HEK293 (cell line): ENCODE measurements at regions not wholly inside any gene's neighbourhood (a gene's known extent, or its start where the extent isn't known, plus 50 kb on each side); places are given as distances from the start of the nearest gene placed in this dataset.

Experiments
- CTCF ChIA-PET: fragments of 350-600 bp; formaldehyde crosslinking; extraction: SDS; loops from one replicate; lab custom pipeline; 2021; ENCODE audit warnings: antibody characterized with exemption; lab: Yijun Ruan, JAX
- POLR2A ChIA-PET: fragments of 300-600 bp; formaldehyde crosslinking; extraction: SDS; loops from one replicate; lab custom pipeline; 2020; ENCODE audit warnings: antibody characterized with exemption, inconsistent platforms; lab: Yijun Ruan, JAX
- H3K27ac ChIP-seq: fragments of 200-500 bp; sonication (Bioruptor generic); 2 replicates; pipeline ENCODE4 v1.5.1; 2014; ENCODE audit warnings: low read depth, low read length, control low read depth, inconsistent platforms; ENCODE audit errors: extremely low read depth
- H3K36me3 ChIP-seq, 2 experiments: fragments of 200-500 bp in 1 of 2; sonication (Bioruptor generic) in 1 of 2; 1 replicate in 1 of 2; 2 replicates in 1 of 2; pipeline ENCODE4 v1.5.1; 2014 to 2017; ENCODE audit warnings: inconsistent platforms in 2 of 2, low read length in 2 of 2; ENCODE audit not compliant: control insufficient read depth in 2 of 2, insufficient read depth in 1 of 2
- H3K4me1 ChIP-seq: fragments of 200-500 bp; sonication (Bioruptor generic); 2 replicates; pipeline ENCODE4 v1.5.1; 2014; ENCODE audit warnings: mild to moderate bottlenecking, low read length, inconsistent platforms; ENCODE audit not compliant: control insufficient read depth, insufficient read depth
- H3K4me3 ChIP-seq: 2 replicates; pipeline ENCODE4 v1.5.1; 2011; ENCODE audit warnings: low read depth, mild to moderate bottlenecking, control low read depth, low read length, moderate library complexity
- H3K9me3 ChIP-seq: fragments of 200-500 bp; sonication (Bioruptor generic); 2 replicates; pipeline ENCODE4 v1.5.1; 2014; ENCODE audit warnings: low read depth, low read length, inconsistent platforms; ENCODE audit not compliant: control insufficient read depth, insufficient read depth
- GLIS1 ChIP-seq: fragments of 450-650 bp; formaldehyde crosslinking; IDR thresholded peaks from 2 replicates; pipeline ENCODE4 v1.5.1; 2016; ENCODE audit warnings: missing biosample characterization, missing genetic modification characterization
- HOXC10 ChIP-seq: sonication (generic); formaldehyde crosslinking; IDR thresholded peaks from 2 replicates; pipeline ENCODE4 v1.8.1; 2023; ENCODE audit warnings: mild to moderate bottlenecking, missing genetic modification reagents
- HOXD13 ChIP-seq: sonication (generic); formaldehyde crosslinking; IDR thresholded peaks from 2 replicates; pipeline ENCODE4 v1.8.0; 2022; ENCODE audit warnings: missing genetic modification reagents, borderline replicate concordance
- RBAK ChIP-seq: fragments of 450-650 bp; formaldehyde crosslinking; IDR thresholded peaks from 2 replicates; pipeline ENCODE4 v1.5.1; 2016; ENCODE audit warnings: missing biosample characterization, missing genetic modification characterization
- ZBTB44 ChIP-seq: fragments of 450-650 bp; IDR thresholded peaks from 2 replicates; pipeline ENCODE4 v1.5.1; 2018; ENCODE audit warnings: missing biosample characterization, mild to moderate bottlenecking, missing genetic modification characterization
- ZBTB49 ChIP-seq: fragments of 450-650 bp; formaldehyde crosslinking; IDR thresholded peaks from 2 replicates; pipeline ENCODE4 v1.5.1; 2016; ENCODE audit warnings: missing biosample characterization, missing genetic modification characterization, low read depth
- ZNF133 ChIP-seq: fragments of 450-650 bp; formaldehyde crosslinking; IDR thresholded peaks from 2 replicates; pipeline ENCODE4 v1.5.1; 2016; ENCODE audit warnings: missing biosample characterization, missing genetic modification characterization
- ZNF148 ChIP-seq: fragments of 450-650 bp; formaldehyde crosslinking; IDR thresholded peaks from 2 replicates; pipeline ENCODE4 v1.5.0; 2017; ENCODE audit warnings: missing biosample characterization, missing genetic modification characterization, borderline replicate concordance
- ZNF155 ChIP-seq: fragments of 450-650 bp; formaldehyde crosslinking; IDR thresholded peaks from 2 replicates; pipeline ENCODE4 v1.5.1; 2016; ENCODE audit warnings: missing biosample characterization, missing genetic modification characterization
- ZNF175 ChIP-seq: fragments of 450-650 bp; formaldehyde crosslinking; IDR thresholded peaks from 2 replicates; pipeline ENCODE4 v1.5.1; 2016; ENCODE audit warnings: missing biosample characterization, missing genetic modification characterization
- ZNF19 ChIP-seq: fragments of 450-650 bp; formaldehyde crosslinking; IDR thresholded peaks from 2 replicates; pipeline ENCODE4; 2016; ENCODE audit warnings: missing biosample characterization, missing genetic modification characterization, low read depth
- ZNF23 ChIP-seq: fragments of 450-650 bp; formaldehyde crosslinking; IDR thresholded peaks from 2 replicates; pipeline ENCODE4 v1.5.1; 2016; ENCODE audit warnings: missing biosample characterization, missing genetic modification characterization, borderline replicate concordance
- ZNF423 ChIP-seq: fragments of 450-650 bp; formaldehyde crosslinking; IDR thresholded peaks from 2 replicates; pipeline ENCODE4 v1.5.1; 2016; ENCODE audit warnings: missing biosample characterization, missing genetic modification characterization
- ZNF629 ChIP-seq: fragments of 450-650 bp; formaldehyde crosslinking; IDR thresholded peaks from 2 replicates; pipeline ENCODE4 v1.5.1; 2017; ENCODE audit warnings: missing biosample characterization, missing genetic modification characterization
- ZNF776 ChIP-seq: fragments of 450-650 bp; formaldehyde crosslinking; IDR thresholded peaks from 2 replicates; pipeline ENCODE4 v1.5.0; 2017; ENCODE audit warnings: missing biosample characterization, missing genetic modification characterization, borderline replicate concordance
- TF ChIP-seq, protein P1 (sequence below): fragments of 450-650 bp; IDR thresholded peaks from 2 replicates; pipeline ENCODE4 v1.5.1; 2018; ENCODE audit warnings: missing biosample characterization, missing genetic modification characterization
- TF ChIP-seq, protein P2 (sequence below): fragments of 450-650 bp; formaldehyde crosslinking; IDR thresholded peaks from 2 replicates; pipeline ENCODE4 v1.5.1; 2016; ENCODE audit warnings: missing biosample characterization, missing genetic modification characterization, borderline replicate concordance
- TF ChIP-seq, protein P3 (sequence below): fragments of 450-650 bp; formaldehyde crosslinking; IDR thresholded peaks from 2 replicates; pipeline ENCODE4 v1.5.1; 2016; ENCODE audit warnings: missing biosample characterization, missing genetic modification characterization
- TF ChIP-seq, protein P4 (sequence below): fragments of 450-650 bp; formaldehyde crosslinking; IDR thresholded peaks from 2 replicates; pipeline ENCODE4 v1.5.1; 2017; ENCODE audit warnings: missing biosample characterization, missing genetic modification characterization

DNA sequence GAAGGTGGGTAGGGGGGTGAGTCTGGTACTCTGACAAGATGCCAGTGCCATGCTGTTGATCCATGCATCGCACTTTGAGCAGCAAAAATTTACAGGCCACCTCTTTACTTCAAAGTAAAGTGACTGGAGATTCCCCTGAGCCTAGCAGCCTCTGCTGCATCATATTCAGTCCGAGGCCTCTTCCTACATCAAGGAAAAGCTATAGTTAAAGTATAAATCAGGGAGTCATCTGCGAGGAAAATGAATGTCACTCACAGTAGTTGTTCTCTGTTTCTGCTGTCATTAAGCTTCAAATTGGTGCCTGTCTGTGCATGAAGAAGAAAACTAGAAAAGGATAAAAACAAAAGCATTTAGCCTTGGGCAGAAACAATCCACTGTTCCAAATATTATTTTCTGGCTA is 706.2 kb downstream of the TBL1XR1 start (continued):
- TF ChIP-seq, protein P1, sequence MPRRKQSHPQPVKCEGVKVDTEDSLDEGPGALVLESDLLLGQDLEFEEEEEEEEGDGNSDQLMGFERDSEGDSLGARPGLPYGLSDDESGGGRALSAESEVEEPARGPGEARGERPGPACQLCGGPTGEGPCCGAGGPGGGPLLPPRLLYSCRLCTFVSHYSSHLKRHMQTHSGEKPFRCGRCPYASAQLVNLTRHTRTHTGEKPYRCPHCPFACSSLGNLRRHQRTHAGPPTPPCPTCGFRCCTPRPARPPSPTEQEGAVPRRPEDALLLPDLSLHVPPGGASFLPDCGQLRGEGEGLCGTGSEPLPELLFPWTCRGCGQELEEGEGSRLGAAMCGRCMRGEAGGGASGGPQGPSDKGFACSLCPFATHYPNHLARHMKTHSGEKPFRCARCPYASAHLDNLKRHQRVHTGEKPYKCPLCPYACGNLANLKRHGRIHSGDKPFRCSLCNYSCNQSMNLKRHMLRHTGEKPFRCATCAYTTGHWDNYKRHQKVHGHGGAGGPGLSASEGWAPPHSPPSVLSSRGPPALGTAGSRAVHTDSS (tag by site-specific recombination) = no peak
- TF ChIP-seq ZNF133 (tag by site-specific recombination) (no peak), GLIS1 (tag by site-specific recombination) (no peak), ZNF175 (tag by site-specific recombination) (no peak), ZBTB49 (tag by site-specific recombination) (no peak), ZNF23 (no peak), RBAK (tag by site-specific recombination) (no peak)

- Histone ChIP-seq H3K27ac (no peak overlapping the region), H3K4me1 (no peaks in the 10 kb centered on the region), H3K9me3 (no peaks in the 10 kb centered on the region), H3K36me3 (no peaks in the 10 kb centered on the region), H3K4me3 (no peak overlapping the region)
- TF ChIP-seq ZBTB44 (no peak), ZNF423 (tag by site-specific recombination) (no peak), HOXD13 (CRISPR knock-in tag) (no peak), ZNF155 (no peak), ZNF629 (tag by site-specific recombination) (no peak)
- TF ChIP-seq, protein P2, sequence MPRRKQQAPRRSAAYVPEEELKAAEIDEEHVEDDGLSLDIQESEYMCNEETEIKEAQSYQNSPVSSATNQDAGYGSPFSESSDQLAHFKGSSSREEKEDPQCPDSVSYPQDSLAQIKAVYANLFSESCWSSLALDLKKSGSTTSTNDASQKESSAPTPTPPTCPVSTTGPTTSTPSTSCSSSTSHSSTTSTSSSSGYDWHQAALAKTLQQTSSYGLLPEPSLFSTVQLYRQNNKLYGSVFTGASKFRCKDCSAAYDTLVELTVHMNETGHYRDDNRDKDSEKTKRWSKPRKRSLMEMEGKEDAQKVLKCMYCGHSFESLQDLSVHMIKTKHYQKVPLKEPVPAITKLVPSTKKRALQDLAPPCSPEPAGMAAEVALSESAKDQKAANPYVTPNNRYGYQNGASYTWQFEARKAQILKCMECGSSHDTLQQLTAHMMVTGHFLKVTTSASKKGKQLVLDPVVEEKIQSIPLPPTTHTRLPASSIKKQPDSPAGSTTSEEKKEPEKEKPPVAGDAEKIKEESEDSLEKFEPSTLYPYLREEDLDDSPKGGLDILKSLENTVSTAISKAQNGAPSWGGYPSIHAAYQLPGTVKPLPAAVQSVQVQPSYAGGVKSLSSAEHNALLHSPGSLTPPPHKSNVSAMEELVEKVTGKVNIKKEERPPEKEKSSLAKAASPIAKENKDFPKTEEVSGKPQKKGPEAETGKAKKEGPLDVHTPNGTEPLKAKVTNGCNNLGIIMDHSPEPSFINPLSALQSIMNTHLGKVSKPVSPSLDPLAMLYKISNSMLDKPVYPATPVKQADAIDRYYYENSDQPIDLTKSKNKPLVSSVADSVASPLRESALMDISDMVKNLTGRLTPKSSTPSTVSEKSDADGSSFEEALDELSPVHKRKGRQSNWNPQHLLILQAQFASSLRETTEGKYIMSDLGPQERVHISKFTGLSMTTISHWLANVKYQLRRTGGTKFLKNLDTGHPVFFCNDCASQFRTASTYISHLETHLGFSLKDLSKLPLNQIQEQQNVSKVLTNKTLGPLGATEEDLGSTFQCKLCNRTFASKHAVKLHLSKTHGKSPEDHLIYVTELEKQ (tag by site-specific recombination) = no peak
- TF ChIP-seq, all 188 proteins: peak for 0
- POLR2A ChIA-PET = no interaction called here
- CTCF ChIA-PET = no interaction called here
Observed at GRCh38 chr3:176490357-176490756, 706.9 kb downstream of the TBL1XR1 start.

GRCh38 chr3:176479248-176479647 is 718.0 kb downstream of the TBL1XR1 start:
- ChIA-PET CTCF (no interaction called here), POLR2A (no interaction called here)
- no peak for TF ChIP-seq HOXC10 (CRISPR knock-in tag)
- TF ChIP-seq ZNF776 (tag by site-specific recombination) = no peak
- TF ChIP-seq, protein P3, sequence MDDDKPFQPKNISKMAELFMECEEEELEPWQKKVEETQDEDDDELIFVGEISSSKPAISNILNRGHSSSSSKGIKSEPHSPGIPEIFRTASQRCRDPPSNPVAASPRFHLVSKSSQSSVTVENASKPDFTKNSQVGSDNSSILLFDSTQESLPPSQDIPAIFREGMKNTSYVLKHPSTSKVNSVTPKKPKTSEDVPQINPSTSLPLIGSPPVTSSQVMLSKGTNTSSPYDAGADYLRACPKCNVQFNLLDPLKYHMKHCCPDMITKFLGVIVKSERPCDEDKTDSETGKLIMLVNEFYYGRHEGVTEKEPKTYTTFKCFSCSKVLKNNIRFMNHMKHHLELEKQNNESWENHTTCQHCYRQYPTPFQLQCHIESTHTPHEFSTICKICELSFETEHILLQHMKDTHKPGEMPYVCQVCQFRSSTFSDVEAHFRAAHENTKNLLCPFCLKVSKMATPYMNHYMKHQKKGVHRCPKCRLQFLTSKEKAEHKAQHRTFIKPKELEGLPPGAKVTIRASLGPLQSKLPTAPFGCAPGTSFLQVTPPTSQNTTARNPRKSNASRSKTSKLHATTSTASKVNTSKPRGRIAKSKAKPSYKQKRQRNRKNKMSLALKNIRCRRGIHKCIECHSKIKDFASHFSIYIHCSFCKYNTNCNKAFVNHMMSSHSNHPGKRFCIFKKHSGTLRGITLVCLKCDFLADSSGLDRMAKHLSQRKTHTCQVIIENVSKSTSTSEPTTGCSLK (tag by site-specific recombination) = no peak
- TF ChIP-seq ZNF19 = no peak
- TF ChIP-seq, protein P4, sequence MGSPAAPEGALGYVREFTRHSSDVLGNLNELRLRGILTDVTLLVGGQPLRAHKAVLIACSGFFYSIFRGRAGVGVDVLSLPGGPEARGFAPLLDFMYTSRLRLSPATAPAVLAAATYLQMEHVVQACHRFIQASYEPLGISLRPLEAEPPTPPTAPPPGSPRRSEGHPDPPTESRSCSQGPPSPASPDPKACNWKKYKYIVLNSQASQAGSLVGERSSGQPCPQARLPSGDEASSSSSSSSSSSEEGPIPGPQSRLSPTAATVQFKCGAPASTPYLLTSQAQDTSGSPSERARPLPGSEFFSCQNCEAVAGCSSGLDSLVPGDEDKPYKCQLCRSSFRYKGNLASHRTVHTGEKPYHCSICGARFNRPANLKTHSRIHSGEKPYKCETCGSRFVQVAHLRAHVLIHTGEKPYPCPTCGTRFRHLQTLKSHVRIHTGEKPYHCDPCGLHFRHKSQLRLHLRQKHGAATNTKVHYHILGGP (tag by site-specific recombination) = no peak
- no peak for TF ChIP-seq ZNF148

More at GRCh38 chr3:176479248-176479647, 718.0 kb downstream of the TBL1XR1 start:
- no peak overlapping the region for H3K27ac ChIP-seq
- H3K4me3 ChIP-seq = no peak overlapping the region
- H3K36me3 ChIP-seq = no peaks in the 10 kb centered on the region
- H3K4me1 ChIP-seq = no peaks in the 10 kb centered on the region
- no peaks in the 10 kb centered on the region for H3K9me3 ChIP-seq
